Kidney (tissue), 13 donors: ENCODE measurements at regions not wholly inside any gene's neighbourhood (a gene's known extent, or its start where the extent isn't known, plus 50 kb on each side); places are given as distances from the start of the nearest gene placed in this dataset.

Experiments
- DNase-seq, 5 donors: peaks; one replicate each; pipeline ENCODE4 v3.0.0-alpha.2; 2013 to 2020
- FAIRE-seq: peaks from 2 replicates; lab custom pipeline; 2012; peaks lifted over from hg19 to GRCh38; lab: Jason Lieb, UNC
- H3K27ac ChIP-seq, 2 donors: one replicate each; pipeline ENCODE4 v1.7.0; 2013; ENCODE audit warnings: low read depth in 2 of 2, low read length in 2 of 2, inconsistent platforms in 1 of 2
- H3K27me3 ChIP-seq: one replicate; pipeline ENCODE4 v1.7.1; 2013; ENCODE audit warnings: low read length, inconsistent platforms; ENCODE audit not compliant: control insufficient read depth, insufficient read depth
- H3K36me3 ChIP-seq, 3 donors: one replicate each; pipeline versions ENCODE4 v1.7.0 to v1.7.1; 2013; ENCODE audit warnings: low read length in 3 of 3, control low read depth in 1 of 3, inconsistent platforms in 1 of 3; ENCODE audit not compliant: insufficient read depth in 3 of 3, control insufficient read depth in 2 of 3
- H3K4me1 ChIP-seq, 3 donors: one replicate each; pipeline versions ENCODE4 v1.7.0 to v1.7.1; 2013; ENCODE audit warnings: low read length in 3 of 3, inconsistent platforms in 1 of 3, low read depth in 1 of 3; ENCODE audit not compliant: control insufficient read depth in 2 of 3, insufficient read depth in 2 of 3
- H3K4me3 ChIP-seq, 3 donors: one replicate each; pipeline versions ENCODE4 v1.7.0 to v1.8.1; 2013; ENCODE audit warnings: low read length in 3 of 3, control low read depth in 1 of 3, inconsistent platforms in 1 of 3
- H3K9ac ChIP-seq, 3 donors: one replicate each; pipeline versions ENCODE4 v1.7.0 to v1.7.1; 2013; ENCODE audit warnings: low read length in 3 of 3, control low read depth in 1 of 3, inconsistent platforms in 1 of 3
- H3K9me3 ChIP-seq, 3 donors: one replicate each; pipeline versions ENCODE4 v1.7.0 to v1.7.1; 2013; ENCODE audit warnings: low read length in 3 of 3, control low read depth in 1 of 3, inconsistent platforms in 1 of 3; ENCODE audit not compliant: control insufficient read depth in 2 of 3, insufficient read depth in 1 of 3
- intact Hi-C: fragments of 100-400 bp; cut with DNase I; formaldehyde crosslinking; loops from one replicate; pipeline ENCODE4 v1.11.1; 2022
- TF ChIP-seq, protein P1 (sequence below): IDR thresholded peaks from 3 replicates; pipeline ENCODE4 v1.5.1; 2012; ENCODE audit warnings: mild to moderate bottlenecking, moderate library complexity, borderline replicate concordance; ENCODE audit not compliant: insufficient read depth; ENCODE audit errors: extremely low read depth
- donor health status: control.
- donor health status: control.
- donor health status: control.
- donor health status: control.
- donor health status: control.
- donor health status: DM: yes; HTN: yes; CAD: no.
- donor health status: Normal renal cell carcinoma (clear cell type).

- H3K27me3 ChIP-seq = no peaks in the 10 kb centered on the region
- H3K27ac ChIP-seq = no peak overlapping the region
- no peak overlapping the region for H3K9ac ChIP-seq
- peaks cover 0 to 2% (median 0%) of the 10 kb centered on the region in 3 donors for H3K9me3 ChIP-seq
- DNase-seq = no peak
- H3K4me3 ChIP-seq = no peak overlapping the region
- intact Hi-C loops = no loop called here
- TF ChIP-seq, protein P1, sequence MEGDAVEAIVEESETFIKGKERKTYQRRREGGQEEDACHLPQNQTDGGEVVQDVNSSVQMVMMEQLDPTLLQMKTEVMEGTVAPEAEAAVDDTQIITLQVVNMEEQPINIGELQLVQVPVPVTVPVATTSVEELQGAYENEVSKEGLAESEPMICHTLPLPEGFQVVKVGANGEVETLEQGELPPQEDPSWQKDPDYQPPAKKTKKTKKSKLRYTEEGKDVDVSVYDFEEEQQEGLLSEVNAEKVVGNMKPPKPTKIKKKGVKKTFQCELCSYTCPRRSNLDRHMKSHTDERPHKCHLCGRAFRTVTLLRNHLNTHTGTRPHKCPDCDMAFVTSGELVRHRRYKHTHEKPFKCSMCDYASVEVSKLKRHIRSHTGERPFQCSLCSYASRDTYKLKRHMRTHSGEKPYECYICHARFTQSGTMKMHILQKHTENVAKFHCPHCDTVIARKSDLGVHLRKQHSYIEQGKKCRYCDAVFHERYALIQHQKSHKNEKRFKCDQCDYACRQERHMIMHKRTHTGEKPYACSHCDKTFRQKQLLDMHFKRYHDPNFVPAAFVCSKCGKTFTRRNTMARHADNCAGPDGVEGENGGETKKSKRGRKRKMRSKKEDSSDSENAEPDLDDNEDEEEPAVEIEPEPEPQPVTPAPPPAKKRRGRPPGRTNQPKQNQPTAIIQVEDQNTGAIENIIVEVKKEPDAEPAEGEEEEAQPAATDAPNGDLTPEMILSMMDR = no peak
- FAIRE-seq = no peak
- H3K4me1 ChIP-seq = no peaks in the 10 kb centered on the region
- no peaks in the 10 kb centered on the region for H3K36me3 ChIP-seq
Measured at GRCh38 chr2:228469721-228470120, 288.2 kb upstream of the SPHKAP start.

- Histone ChIP-seq H3K4me3 (no peak overlapping the region), H3K27me3 (no peaks in the 10 kb centered on the region), H3K9me3 (peaks cover 0 to 2% (median 0%) of the 10 kb centered on the region in 3 donors), H3K4me1 (no peaks in the 10 kb centered on the region), H3K9ac (no peak overlapping the region), H3K27ac (no peak overlapping the region), H3K36me3 (no peaks in the 10 kb centered on the region)
- FAIRE-seq (no peak), DNase-seq (no peak)
- intact Hi-C loops = no loop called here
- TF ChIP-seq, protein P1 = no peak
Measured at GRCh38 chr2:228466851-228467250, 285.4 kb upstream of the SPHKAP start.

GRCh38 chr2:228465408-228465807 lies 283.9 kb upstream of the SPHKAP start:
- TF ChIP-seq, protein P1 = no peak
- H3K9ac ChIP-seq = no peak overlapping the region
- H3K4me3 ChIP-seq = no peak overlapping the region
- no peaks in the 10 kb centered on the region for H3K36me3 ChIP-seq
- intact Hi-C loops = no loop called here
- no peaks in the 10 kb centered on the region for H3K27me3 ChIP-seq
- FAIRE-seq = no peak
- H3K27ac ChIP-seq = no peak overlapping the region
- no peak for DNase-seq
- H3K4me1 ChIP-seq = no peaks in the 10 kb centered on the region
- H3K9me3 ChIP-seq = peaks cover 0 to 2% (median 0%) of the 10 kb centered on the region in 3 donors

DNA sequence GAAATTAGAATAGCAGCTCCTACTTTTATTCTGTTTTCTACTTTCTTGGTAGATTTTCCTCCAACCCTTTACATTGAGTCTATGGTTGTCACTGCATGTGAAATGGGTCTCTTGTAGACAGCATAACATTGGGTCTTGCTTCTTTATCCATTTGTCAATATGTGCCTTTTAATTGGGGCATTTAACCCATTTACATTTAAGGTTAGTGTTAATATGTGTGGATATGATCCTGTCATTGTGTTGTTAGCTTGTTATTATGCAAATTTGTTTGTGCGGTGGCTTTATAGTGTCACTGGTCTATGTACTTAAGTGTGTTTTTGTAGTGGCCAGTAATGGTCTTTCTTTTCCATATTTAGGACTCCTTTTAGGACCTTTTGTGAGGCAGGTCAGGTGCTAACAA lies 276.9 kb upstream of the SPHKAP start:
- H3K27ac ChIP-seq = no peak overlapping the region
- peaks cover 0 to 12% (median 2%) of the 10 kb centered on the region in 3 donors for H3K9me3 ChIP-seq
- DNase-seq (no peak), FAIRE-seq (no peak)
- intact Hi-C loops = no loop called here
- no peak overlapping the region for H3K4me3 ChIP-seq
- TF ChIP-seq, protein P1 = no peak
- H3K36me3 ChIP-seq = no peaks in the 10 kb centered on the region
- H3K9ac ChIP-seq = no peak overlapping the region
- H3K27me3 ChIP-seq = no peaks in the 10 kb centered on the region
- no peaks in the 10 kb centered on the region for H3K4me1 ChIP-seq
